Esophagus squamous epithelium (tissue), 5 donors: ENCODE measurements at regions not wholly inside any gene's neighbourhood (a gene's known extent, or its start where the extent isn't known, plus 50 kb on each side); places are given as distances from the start of the nearest gene placed in this dataset.

Experiments used
- DNase-seq: peaks from one replicate; lab custom pipeline; 2025; lab: John Stamatoyannopoulos, UW
- H3K27ac ChIP-seq, 4 donors: fragments of 200-600 bp; sonication (generic); one replicate each; pipeline ENCODE4 v1.5.1; 2016 to 2019; ENCODE audit warnings: mild to moderate bottlenecking in 1 of 4
- H3K27me3 ChIP-seq, 4 donors: fragments of 200-600 bp; sonication (generic); 1 replicate in 3 of 4; 2 replicates in 1 of 4; pipeline versions ENCODE4 v1.5.1 to v1.6.0; 2017 to 2021; ENCODE audit warnings: antibody characterized with exemption in 1 of 4
- H3K36me3 ChIP-seq, 3 donors: fragments of 200-600 bp; sonication (generic); one replicate each; pipeline ENCODE4 v1.5.1; 2016 to 2019
- H3K4me1 ChIP-seq, 3 donors: fragments of 200-600 bp; sonication (generic); one replicate each; pipeline ENCODE4 v1.5.1; 2017 to 2019
- H3K4me3 ChIP-seq, 4 donors: fragments of 200-600 bp; sonication (generic); 1 replicate in 3 of 4; 2 replicates in 1 of 4; pipeline ENCODE4 v1.5.1; 2016 to 2019; ENCODE audit warnings: mild to moderate bottlenecking in 2 of 4, moderate library complexity in 1 of 4
- H3K9me3 ChIP-seq, 3 donors: fragments of 200-600 bp; sonication (generic); one replicate each; pipeline ENCODE4 v1.5.1; 2016 to 2019
- CTCF ChIP-seq, 6 experiments: fragments of 450-650 bp in 4 of 6; fragments of 200-600 bp in 2 of 6; sonication (generic) in 2 of 6; IDR thresholded peaks; one replicate each; pipeline ENCODE4 v1.5.1; 2016 to 2019; ENCODE audit warnings: antibody characterized with exemption in 6 of 6, mild to moderate bottlenecking in 4 of 6, moderate library complexity in 4 of 6
- POLR2A ChIP-seq, 4 donors: fragments of 450-650 bp; IDR thresholded peaks; one replicate each; pipeline ENCODE4 v1.6.1; 2017; ENCODE audit warnings: antibody characterized with exemption in 4 of 4, mild to moderate bottlenecking in 4 of 4, moderate library complexity in 3 of 4
- WGBS, 2 donors: methylation state at CpG; one replicate each; pipeline ENCODE4 v1.1.5; 2018; 5-methylcytosine and 5-hydroxymethylcytosine counted together
- intact Hi-C: fragments of 100-400 bp; cut with DNase I; formaldehyde crosslinking; loops from one replicate; pipeline ENCODE4 v1.15.0; 2022
- donor health status: DM: yes; HTN: yes; CAD: no.

- intact Hi-C loops = no loop called here
- Histone ChIP-seq H3K27ac (no peak overlapping the region), H3K9me3 (no peaks in the 10 kb centered on the region), H3K4me3 (no peak overlapping the region), H3K27me3 (no peaks in the 10 kb centered on the region), H3K4me1 (peaks cover 0 to 13% (median 0%) of the 10 kb centered on the region in 3 donors), H3K36me3 (no peaks in the 10 kb centered on the region)
- WGBS, 2 donors = 92% methylated on average over 4 of the region's 4 CpGs
- no peak for TF ChIP-seq CTCF (IDR thresholded peaks at IDR 0.05)
- no peak for TF ChIP-seq POLR2A (IDR thresholded peaks at IDR 0.05)
- DNase-seq = no peak
These were observed 278.8 kb downstream of the CD83 start for GRCh38 chr6:14396392-14396791.

- intact Hi-C loops = no loop called here
- no peak for DNase-seq
- no peaks in the 10 kb centered on the region for H3K9me3 ChIP-seq
- H3K4me3 ChIP-seq = no peak overlapping the region
- H3K27ac ChIP-seq = no peak overlapping the region
- 60% methylated on average over 10 of the region's 12 CpGs for WGBS, 2 donors
- peaks cover 0 to 13% (median 0%) of the 10 kb centered on the region in 3 donors for H3K4me1 ChIP-seq
- H3K27me3 ChIP-seq = no peaks in the 10 kb centered on the region
- TF ChIP-seq CTCF (IDR thresholded peaks at IDR 0.05) (peak in 1 of 6 experiments; percentile 15), POLR2A (IDR thresholded peaks at IDR 0.05) (no peak)
- no peaks in the 10 kb centered on the region for H3K36me3 ChIP-seq
These were observed 279.4 kb downstream of the CD83 start for GRCh38 chr6:14396826-14397517.

GRCh38 chr6:14397518-14397901 is 279.9 kb downstream of the CD83 start:
- intact Hi-C loops = no loop called here
- DNase-seq = no peak
- no peaks in the 10 kb centered on the region for H3K9me3 ChIP-seq
- no peak overlapping the region for H3K27ac ChIP-seq
- 81 to 88% methylated on average over 6 of the region's 6 CpGs for WGBS, 2 donors
- no peaks in the 10 kb centered on the region for H3K36me3 ChIP-seq
- H3K27me3 ChIP-seq = no peaks in the 10 kb centered on the region
- peaks cover 0 to 13% (median 0%) of the 10 kb centered on the region in 3 donors for H3K4me1 ChIP-seq
- TF ChIP-seq POLR2A (IDR thresholded peaks at IDR 0.05) = no peak
- TF ChIP-seq CTCF (IDR thresholded peaks at IDR 0.05) = no peak
- H3K4me3 ChIP-seq = no peak overlapping the region

GRCh38 chr6:14398953-14399352 is 281.4 kb downstream of the CD83 start:
- Histone ChIP-seq H3K27me3 (no peaks in the 10 kb centered on the region), H3K4me3 (no peak overlapping the region), H3K4me1 (peaks cover 0 to 6% (median 0%) of the 10 kb centered on the region in 3 donors), H3K36me3 (no peaks in the 10 kb centered on the region), H3K27ac (no peak overlapping the region), H3K9me3 (no peaks in the 10 kb centered on the region)
- intact Hi-C loops = no loop called here
- no peak for TF ChIP-seq CTCF (IDR thresholded peaks at IDR 0.05)
- no peak for TF ChIP-seq POLR2A (IDR thresholded peaks at IDR 0.05)
- WGBS, 2 donors = 92 to 95% methylated on average over 2 of the region's 2 CpGs
- DNase-seq = no peak

- DNase-seq = no peak
- TF ChIP-seq CTCF (IDR thresholded peaks at IDR 0.05) (no peak), POLR2A (IDR thresholded peaks at IDR 0.05) (no peak)
- Histone ChIP-seq H3K27ac (no peak overlapping the region), H3K9me3 (no peaks in the 10 kb centered on the region), H3K27me3 (no peaks in the 10 kb centered on the region), H3K36me3 (no peaks in the 10 kb centered on the region), H3K4me3 (no peak overlapping the region), H3K4me1 (no peaks in the 10 kb centered on the region)
- intact Hi-C loops = no loop called here
- WGBS, 2 donors = 79 to 91% methylated on average over 5 of the region's 5 CpGs
These were observed 282.1 kb downstream of the CD83 start for GRCh38 chr6:14399635-14400034.
